ENCODE measurements at regions not wholly inside any gene's neighbourhood (a gene's known extent, or its start where the extent isn't known, plus 50 kb on each side); places are given as distances from the start of the nearest gene placed in this dataset.
"Not testable (repeated sequence)": the region's sequence is repeated elsewhere in the genome, so short reads cannot be mapped to it uniquely, and the experiment has no call there.

DNA sequence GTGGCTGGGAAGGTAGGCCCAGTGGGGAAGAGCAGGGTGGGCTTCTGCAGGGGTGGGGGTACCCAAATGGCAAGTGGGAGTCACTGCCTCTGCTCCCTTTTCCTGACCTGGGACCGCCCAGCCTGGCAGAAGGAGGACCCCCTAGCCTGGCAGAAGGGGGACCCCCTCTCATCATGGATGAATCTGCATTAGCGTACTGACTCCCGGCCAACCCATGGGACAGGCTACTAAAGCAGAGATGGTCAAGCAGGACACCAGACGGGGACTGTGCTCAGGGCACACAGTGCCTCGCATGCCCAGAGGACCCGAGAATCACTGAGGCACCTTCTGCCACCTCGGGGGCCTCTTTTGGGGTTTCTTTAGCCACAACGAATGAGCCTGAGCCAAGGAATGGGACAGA lies 577.5 kb downstream of the GLRX3 start:
- DNase-seq (ENCODE audit: low spot score): no peak
- TF ChIP-seq, protein P1, sequence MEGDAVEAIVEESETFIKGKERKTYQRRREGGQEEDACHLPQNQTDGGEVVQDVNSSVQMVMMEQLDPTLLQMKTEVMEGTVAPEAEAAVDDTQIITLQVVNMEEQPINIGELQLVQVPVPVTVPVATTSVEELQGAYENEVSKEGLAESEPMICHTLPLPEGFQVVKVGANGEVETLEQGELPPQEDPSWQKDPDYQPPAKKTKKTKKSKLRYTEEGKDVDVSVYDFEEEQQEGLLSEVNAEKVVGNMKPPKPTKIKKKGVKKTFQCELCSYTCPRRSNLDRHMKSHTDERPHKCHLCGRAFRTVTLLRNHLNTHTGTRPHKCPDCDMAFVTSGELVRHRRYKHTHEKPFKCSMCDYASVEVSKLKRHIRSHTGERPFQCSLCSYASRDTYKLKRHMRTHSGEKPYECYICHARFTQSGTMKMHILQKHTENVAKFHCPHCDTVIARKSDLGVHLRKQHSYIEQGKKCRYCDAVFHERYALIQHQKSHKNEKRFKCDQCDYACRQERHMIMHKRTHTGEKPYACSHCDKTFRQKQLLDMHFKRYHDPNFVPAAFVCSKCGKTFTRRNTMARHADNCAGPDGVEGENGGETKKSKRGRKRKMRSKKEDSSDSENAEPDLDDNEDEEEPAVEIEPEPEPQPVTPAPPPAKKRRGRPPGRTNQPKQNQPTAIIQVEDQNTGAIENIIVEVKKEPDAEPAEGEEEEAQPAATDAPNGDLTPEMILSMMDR (IDR thresholded peaks at IDR 0.05; ENCODE audit: extremely low read depth, missing control alignments): no peak

DNA sequence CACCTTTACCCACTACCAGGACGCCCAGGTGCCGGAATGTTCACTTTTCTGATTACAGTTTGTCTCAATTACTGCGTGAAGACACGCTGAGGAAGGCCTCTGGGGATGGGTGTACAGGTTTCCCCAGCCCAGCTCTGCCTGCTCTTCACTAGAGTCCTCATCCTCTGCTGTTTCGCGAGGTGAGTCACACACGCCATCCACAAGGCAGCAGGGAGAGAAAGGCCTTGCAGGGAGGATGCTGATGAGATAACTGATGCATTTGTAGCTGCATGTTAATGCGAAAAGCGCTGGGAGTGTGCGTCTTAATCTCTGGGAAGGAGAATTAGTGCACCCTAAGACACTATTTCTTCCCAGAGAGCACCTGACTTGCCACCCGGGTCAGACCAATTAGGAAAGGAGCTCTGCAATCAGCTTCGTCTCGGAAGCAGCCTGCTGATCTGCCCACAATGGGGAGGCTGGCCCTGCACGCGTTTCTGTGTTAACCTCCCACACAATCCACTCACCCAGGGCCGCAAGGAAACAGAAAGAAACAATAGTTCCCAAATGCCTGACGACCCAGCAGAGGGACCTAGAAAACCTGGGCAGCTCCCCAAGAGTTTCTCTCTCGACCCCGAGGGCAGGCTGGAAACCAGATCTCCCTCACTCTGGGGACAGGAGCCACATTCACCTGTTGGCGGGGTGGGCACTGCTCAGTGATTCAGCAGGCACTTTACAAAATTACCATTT lies 578.7 kb downstream of the GLRX3 start:
- DNase-seq (ENCODE audit: low spot score): no peak

DNA sequence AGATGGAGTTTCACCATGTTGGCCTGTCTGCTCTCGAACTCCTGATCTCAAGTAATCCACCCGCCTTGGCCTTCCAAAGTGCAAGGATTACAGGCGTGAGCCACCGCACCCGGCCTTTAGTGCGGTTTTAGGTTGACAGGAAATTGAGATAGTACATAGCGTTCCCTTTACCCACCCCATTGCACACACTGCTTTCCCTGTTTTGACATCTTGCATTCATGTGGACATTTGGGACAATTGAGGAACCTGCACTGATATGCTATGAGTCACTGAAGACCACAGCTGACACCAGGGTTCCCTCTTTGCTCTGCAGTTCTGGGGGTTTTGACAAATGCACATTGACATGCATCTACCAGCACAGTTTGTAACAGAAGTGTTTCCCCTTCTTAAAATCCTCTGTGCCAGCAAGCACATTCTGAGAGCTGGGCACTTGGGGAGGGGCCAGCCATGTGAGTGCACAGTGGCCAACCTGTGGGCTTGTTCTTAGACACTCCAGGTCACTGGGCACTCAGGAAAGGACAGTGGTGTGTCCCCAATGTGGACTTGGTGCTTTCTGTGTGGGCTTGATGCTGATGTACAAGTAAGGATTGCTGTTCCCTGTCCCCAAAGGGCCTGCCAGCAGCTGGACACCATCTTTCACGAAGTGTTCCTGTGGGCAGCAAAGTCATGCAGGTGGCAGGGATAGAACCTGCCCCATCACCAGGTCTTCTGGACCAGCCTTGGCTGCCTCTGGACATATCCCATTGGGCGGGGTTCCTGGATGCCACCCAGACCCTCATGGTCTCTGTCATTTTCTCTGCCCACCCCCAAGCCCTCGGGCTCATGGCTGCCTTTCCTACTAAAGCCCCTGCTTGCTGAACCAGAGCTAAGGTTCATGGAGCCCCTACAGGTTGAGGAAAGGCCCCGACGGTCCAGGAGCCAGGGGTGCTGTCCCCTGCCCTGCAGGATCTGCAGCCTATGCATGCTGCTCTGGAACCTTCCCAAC lies 579.8 kb downstream of the GLRX3 start:
- DNase-seq (ENCODE audit: low spot score): no peak
- TF ChIP-seq, protein P1 (IDR thresholded peaks at IDR 0.05; ENCODE audit: extremely low read depth, missing control alignments): no peak

More for the DNA sequence above, 578.7 kb downstream of the GLRX3 start:
- TF ChIP-seq, protein P1 (IDR thresholded peaks at IDR 0.05; ENCODE audit: extremely low read depth, missing control alignments): no peak

DNA sequence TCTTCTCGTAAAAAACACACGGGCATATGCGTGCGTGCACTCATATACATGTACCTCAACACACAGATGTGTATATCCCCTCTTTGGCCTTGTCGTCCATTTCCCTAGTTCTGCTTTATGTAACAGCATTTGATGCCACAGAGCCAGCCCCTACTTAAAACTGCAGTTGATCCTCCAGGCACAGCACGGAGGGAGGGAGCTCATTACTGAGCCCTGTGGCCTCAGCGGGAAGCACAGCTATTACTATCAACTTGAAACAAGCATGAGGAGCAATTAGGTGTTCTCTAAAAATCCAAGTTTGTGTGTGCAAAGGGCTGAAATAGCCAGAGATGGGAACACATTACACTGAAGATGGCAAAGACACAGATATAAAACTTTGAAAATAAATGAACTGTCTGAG lies 580.9 kb downstream of the GLRX3 start:
- no peak for DNase-seq (ENCODE audit: low spot score)
- TF ChIP-seq, protein P1 (IDR thresholded peaks at IDR 0.05; ENCODE audit: extremely low read depth, missing control alignments): no peak

DNA sequence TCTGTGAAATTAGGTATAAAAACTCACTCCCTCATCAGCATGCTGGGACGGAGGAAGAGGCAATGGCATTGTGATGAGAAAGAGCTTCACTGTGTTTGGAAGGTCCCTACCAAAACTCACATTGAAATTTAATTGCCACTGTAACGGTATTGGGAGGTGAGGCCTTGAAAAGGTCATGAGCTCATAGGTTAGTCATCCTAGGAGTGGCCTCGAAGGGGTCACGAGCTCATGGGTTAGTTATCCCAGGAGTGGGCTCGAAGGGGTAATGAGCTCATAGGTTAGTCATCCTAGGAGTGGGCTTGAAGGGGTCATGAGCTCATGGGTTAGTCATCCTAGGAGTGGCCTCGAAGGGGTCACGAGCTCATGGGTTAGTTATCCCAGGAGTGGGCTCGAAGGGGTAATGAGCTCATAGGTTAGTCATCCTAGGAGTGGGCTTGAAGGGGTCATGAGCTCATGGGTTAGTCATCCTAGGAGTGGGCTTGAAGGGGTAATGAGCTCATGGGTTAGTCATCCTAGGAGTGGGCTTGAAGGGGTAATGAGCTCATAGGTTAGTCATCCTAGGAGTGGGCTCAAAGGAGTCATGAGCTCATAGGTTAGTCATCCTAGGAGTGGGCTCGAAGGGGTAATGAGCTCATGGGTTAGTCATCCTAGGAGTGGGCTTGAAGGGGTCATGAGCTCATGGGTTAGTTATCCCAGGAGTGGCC lies 582.7 kb downstream of the GLRX3 start:
- DNase-seq (ENCODE audit: low spot score): not testable (repeated sequence)

DNA sequence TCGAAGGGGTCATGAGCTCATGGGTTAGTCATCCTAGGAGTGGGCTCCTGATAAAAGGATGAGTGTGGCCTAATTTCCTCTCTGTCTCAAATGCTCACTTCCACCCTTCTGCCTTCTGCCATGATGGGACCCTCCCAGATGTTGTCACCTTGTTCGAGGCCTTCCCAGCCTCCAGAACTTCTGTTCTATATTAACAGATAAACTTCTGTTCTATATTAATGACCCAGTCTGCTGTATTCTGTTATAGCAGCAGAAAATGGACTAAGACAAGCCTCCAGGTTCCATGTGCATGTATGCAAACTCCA lies 583.2 kb downstream of the GLRX3 start:
- DNase-seq (ENCODE audit: low spot score): no peak
- TF ChIP-seq, protein P1 (IDR thresholded peaks at IDR 0.05; ENCODE audit: extremely low read depth, missing control alignments): no peak

DNA sequence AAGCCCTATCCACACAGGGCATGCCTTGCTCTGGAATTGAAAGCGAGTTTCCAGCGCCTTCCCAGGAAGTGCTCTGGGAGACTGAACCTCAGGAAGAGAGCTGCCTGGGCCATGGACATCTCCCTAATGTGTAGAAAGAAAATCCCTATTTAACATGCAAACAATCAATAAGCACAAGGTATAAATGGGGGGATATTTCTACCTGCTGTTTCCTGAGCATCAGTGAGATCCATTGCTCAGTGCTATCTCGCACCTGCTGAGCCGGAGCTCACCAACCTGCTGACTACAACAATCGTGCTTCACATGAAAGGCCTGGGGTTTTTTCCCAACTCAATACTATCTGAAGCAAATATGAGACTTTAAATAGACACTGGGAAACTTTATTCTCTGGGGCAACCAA lies 584.0 kb downstream of the GLRX3 start:
- TF ChIP-seq, protein P1 (IDR thresholded peaks at IDR 0.05; ENCODE audit: extremely low read depth, missing control alignments): no peak

More for the DNA sequence above, 584.0 kb downstream of the GLRX3 start:
- no peak for DNase-seq (ENCODE audit: low spot score)
